Small intestine (tissue), 7 donors: ENCODE measurements at regions not wholly inside any gene's neighbourhood (a gene's known extent, or its start where the extent isn't known, plus 50 kb on each side); places are given as distances from the start of the nearest gene placed in this dataset.

Experiments
- DNase-seq, 2 donors: peaks; one replicate each; pipeline versions ENCODE4 v3.0.0 to v3.0.0-alpha.2; 2013
- FAIRE-seq: peaks from 2 replicates; lab custom pipeline; 2012; peaks lifted over from hg19 to GRCh38; lab: Jason Lieb, UNC
- H3K27ac ChIP-seq, 3 donors: one replicate each; pipeline ENCODE4 v1.5.1; 2013; ENCODE audit warnings: low read length in 2 of 3, mild to moderate bottlenecking in 2 of 3, control low read depth in 1 of 3, inconsistent platforms in 1 of 3, low read depth in 1 of 3, moderate library complexity in 1 of 3
- H3K27me3 ChIP-seq, 3 donors: one replicate each; pipeline ENCODE4 v1.6.1; 2013; ENCODE audit warnings: low read length in 3 of 3, inconsistent platforms in 1 of 3; ENCODE audit not compliant: control insufficient read depth in 3 of 3, insufficient read depth in 3 of 3
- H3K36me3 ChIP-seq, 3 donors: one replicate each; pipeline ENCODE4 v1.6.1; 2013; ENCODE audit warnings: low read length in 3 of 3, inconsistent platforms in 1 of 3, low read depth in 1 of 3, mild to moderate bottlenecking in 1 of 3, moderate library complexity in 1 of 3; ENCODE audit not compliant: control insufficient read depth in 3 of 3, insufficient read depth in 2 of 3
- H3K4me1 ChIP-seq, 3 donors: one replicate each; pipeline ENCODE4 v1.6.1; 2013; ENCODE audit warnings: low read length in 2 of 3, inconsistent platforms in 1 of 3, low read depth in 1 of 3, mild to moderate bottlenecking in 1 of 3, moderate library complexity in 1 of 3; ENCODE audit not compliant: control insufficient read depth in 3 of 3, insufficient read depth in 2 of 3
- H3K4me3 ChIP-seq, 3 donors: one replicate each; pipeline ENCODE4 v1.5.1; 2013; ENCODE audit warnings: low read length in 3 of 3, control low read depth in 1 of 3, inconsistent platforms in 1 of 3, low read depth in 1 of 3, mild to moderate bottlenecking in 1 of 3, moderate library complexity in 1 of 3
- H3K9me3 ChIP-seq, 2 donors: one replicate each; pipeline ENCODE4 v1.6.1; 2013; ENCODE audit warnings: low read depth in 1 of 2, low read length in 1 of 2; ENCODE audit not compliant: control insufficient read depth in 2 of 2, insufficient read depth in 1 of 2
- WGBS, 3 donors: extraction: QIAGEN DNeasy Blood & Tissue Kit; methylation state at CpG; one replicate each; pipeline ENCODE4 v1.1.7; 2013; 5-methylcytosine and 5-hydroxymethylcytosine counted together
- donor health status: healthy with polysubstance abuse.
- donor health status: control.
- donor health status: control.
- donor health status: Bipolar disorder and iron deficiency.
- donor health status: healthy.

DNA sequence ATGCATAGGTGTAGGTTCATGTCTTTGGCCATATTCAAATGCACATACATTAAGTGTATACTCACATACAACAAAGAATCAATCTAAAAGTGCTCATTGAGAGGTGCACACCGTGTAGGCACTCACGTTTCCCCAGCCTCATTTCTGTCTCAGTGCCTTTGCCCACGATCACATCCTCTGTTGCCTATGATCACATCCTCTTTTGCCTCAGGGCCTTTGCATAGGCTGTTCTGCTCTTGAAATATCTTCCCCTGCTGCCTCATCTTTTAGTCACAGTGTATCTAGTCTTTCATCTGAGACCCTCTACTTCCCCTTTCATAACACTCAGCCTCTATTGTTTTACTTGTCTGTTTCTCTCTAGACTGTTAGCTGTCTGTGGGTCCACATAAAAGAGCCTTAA lies 69.3 kb downstream of the FOXD2 start:
- no peaks in the 10 kb centered on the region for H3K9me3 ChIP-seq
- peaks cover 2 to 12% (median 3%) of the 10 kb centered on the region in 3 donors for H3K4me1 ChIP-seq
- DNase-seq (no peak), FAIRE-seq (no peak)
- H3K36me3 ChIP-seq, result no peaks in the 10 kb centered on the region
- H3K4me3 ChIP-seq, result no peak overlapping the region
- no peak overlapping the region for H3K27ac ChIP-seq
- peaks cover 0 to 21% (median 13%) of the 10 kb centered on the region in 3 donors for H3K27me3 ChIP-seq
- WGBS, 3 donors, result 73 to 75% (median 74%) methylated on average over 3 of the region's 3 CpGs

DNA sequence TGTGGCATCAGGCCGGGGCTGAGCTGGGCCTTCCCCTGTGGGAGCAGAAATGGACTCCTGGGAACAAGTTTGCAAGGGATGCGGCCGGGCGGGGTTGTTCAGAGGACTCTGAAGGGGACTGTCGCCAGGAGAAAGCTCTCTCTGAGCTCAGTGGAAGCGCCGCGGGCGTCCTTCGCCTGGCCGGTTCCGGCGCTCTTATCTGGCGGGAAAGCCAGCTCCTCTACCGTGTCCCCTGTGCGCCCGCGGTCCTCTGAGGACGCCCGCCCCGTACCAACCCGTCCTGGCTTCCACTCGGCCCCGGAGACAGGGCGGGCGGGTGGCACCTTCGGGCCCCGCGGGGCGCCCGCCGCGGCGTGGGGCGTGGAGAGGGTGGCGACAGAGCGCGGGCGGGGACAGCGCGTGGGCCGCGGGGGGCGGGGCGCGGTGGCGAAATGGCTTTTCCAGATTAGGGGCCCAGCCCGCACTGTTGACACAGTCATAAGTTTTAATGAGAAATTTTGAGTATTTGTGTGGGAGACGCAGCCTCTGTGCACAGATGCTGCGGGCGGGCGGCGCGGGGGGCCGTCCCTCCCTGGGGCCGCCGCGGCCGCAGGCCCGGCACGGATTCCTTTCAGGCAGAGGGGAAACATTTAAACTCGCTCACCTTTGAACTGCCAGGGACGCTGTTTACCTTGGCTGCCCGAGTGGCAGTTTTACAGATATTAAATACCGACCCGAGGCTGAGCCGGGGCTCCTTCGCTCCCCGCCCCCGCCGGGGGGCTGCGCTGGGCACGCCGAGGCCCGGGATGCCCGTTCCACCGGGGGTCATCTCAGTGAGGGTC lies 70.2 kb downstream of the FOXD2 start:
- peak; percentile 8 to 69 for DNase-seq
- peaks cover 0 to 24% (median 13%) of the 10 kb centered on the region in 3 donors for H3K27me3 ChIP-seq
- peaks cover 2 to 12% (median 3%) of the 10 kb centered on the region in 3 donors for H3K4me1 ChIP-seq
- H3K9me3 ChIP-seq, result no peaks in the 10 kb centered on the region
- peak overlapping the region in 2 of 3 donors; percentile 47 to 63 for H3K4me3 ChIP-seq
- no peak for FAIRE-seq
- H3K36me3 ChIP-seq, result no peaks in the 10 kb centered on the region
- peak overlapping the region in 1 of 3 donors; percentile 10 for H3K27ac ChIP-seq
- WGBS, 3 donors, result 1 to 2% (median 2%) methylated on average over 61 to 77 of the region's 77 CpGs

DNA sequence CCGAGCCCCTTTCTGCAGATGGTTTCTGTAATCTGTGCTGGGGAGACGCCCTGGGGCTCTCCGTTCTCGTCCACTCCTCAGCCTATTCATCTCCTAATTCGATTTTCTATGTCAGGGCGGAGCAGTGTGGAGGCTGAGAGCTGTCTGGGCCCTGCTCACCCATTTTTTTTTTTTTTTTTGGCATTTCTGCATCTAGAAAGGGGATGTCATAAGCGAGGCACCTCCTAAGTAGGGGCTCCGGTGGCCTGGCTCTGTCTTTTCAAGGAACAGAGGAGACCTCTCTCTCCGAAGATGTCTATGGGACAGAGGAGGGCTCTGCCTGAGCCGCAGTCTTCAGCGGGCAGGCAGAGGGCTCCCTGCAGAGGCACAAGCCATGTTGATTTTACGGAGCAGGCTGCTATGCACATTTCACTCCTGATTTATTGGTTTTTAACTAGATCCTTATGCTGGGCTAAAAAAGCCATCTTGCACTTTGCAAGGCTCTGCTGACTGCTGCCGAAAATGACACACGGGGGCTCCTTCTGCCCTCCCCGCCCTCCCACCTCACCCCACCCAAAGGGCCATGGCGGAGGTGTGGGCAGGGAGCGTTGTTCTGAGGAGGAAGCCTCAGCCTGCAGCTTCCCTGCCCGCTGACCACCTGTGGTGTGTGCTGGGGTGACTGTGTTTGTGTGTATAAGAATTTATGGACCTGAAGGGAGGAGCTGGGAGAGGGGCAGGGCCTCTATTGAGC lies 71.0 kb downstream of the FOXD2 start:
- WGBS, 3 donors, result 6 to 19% (median 14%) methylated on average over 18 of the region's 18 CpGs
- DNase-seq (peak; percentile 31 to 61), FAIRE-seq (no peak)

DNA sequence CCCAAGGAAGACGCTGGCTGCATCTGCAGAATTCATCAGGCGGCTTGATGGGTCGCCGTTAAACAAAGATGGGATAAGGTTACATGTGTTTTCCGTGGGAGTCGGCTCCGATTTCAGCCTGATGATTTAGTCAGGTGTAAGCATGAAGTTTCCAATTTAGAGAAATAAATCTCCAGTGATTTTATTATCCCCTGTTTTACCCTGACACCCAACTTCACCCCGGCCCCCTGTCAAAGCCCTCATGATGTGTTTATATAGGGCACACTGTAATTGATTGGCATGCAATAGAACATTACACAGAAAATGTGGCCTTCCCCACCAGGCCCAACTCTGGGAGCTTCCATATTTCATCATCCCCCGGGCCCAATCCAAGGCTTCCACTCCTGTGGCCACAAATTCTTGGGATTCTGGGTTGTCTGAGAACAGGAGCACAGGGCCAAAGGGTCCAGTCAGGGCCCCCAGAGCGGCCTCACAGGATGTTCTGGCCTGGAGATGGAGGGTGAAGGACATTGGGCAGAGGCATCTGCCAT lies 72.5 kb downstream of the FOXD2 start:
- H3K27me3 ChIP-seq, result peaks cover 0 to 27% (median 8%) of the 10 kb centered on the region in 3 donors

More for the DNA sequence above, 71.0 kb downstream of the FOXD2 start:
- peaks cover 0 to 24% (median 9%) of the 10 kb centered on the region in 3 donors for H3K27me3 ChIP-seq
- no peaks in the 10 kb centered on the region for H3K9me3 ChIP-seq
- H3K36me3 ChIP-seq, result no peaks in the 10 kb centered on the region
- H3K4me1 ChIP-seq, result peaks cover 2 to 12% (median 3%) of the 10 kb centered on the region in 3 donors
- H3K27ac ChIP-seq, result peak overlapping the region in 1 of 3 donors; percentile 10
- peak overlapping the region in 2 of 3 donors; percentile 47 to 63 for H3K4me3 ChIP-seq

DNA sequence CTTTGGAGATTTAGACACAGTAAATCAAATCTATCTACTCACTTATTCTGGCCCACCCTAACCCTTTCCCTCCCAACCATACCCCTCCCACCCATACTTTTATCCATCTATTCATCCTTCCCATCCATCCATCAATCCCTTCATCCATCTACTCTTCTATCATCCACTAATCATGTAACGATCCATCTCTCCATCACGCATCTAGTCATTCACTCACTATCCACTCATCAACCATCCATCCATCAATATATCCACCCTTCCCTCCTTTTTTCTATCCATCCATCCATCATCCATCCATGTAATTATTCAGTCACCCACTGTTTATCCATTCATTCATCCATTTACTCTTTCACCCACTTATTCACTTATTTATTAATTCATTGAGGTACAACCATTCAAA lies 74.0 kb downstream of the FOXD2 start:
- WGBS, 3 donors, result 93 to 95% (median 95%) methylated on average over 2 of the region's 2 CpGs

More for the DNA sequence above, 72.5 kb downstream of the FOXD2 start:
- peaks cover 0 to 7% of the 10 kb centered on the region in 2 donors for H3K9me3 ChIP-seq
- peaks cover 2 to 12% (median 3%) of the 10 kb centered on the region in 3 donors for H3K4me1 ChIP-seq
- H3K27ac ChIP-seq, result no peak overlapping the region
- no peak overlapping the region for H3K4me3 ChIP-seq
- FAIRE-seq (no peak), DNase-seq (no peak)
- WGBS, 3 donors, result 92 to 94% (median 92%) methylated on average over 10 of the region's 10 CpGs
- no peaks in the 10 kb centered on the region for H3K36me3 ChIP-seq

GRCh38 chr1:47513393-47513792 lies 75.5 kb downstream of the FOXD2 start:
- no peak overlapping the region for H3K27ac ChIP-seq
- H3K27me3 ChIP-seq, result peaks cover 0 to 13% (median 2%) of the 10 kb centered on the region in 3 donors
- peaks cover 2 to 11% (median 2%) of the 10 kb centered on the region in 3 donors for H3K4me1 ChIP-seq
- no peaks in the 10 kb centered on the region for H3K36me3 ChIP-seq
- peaks cover 0 to 11% of the 10 kb centered on the region in 2 donors for H3K9me3 ChIP-seq
- no peak overlapping the region for H3K4me3 ChIP-seq
- DNase-seq (no peak), FAIRE-seq (no peak)
- WGBS, 3 donors, result 88 to 89% (median 89%) methylated on average over 3 of the region's 3 CpGs

More for the DNA sequence above, 74.0 kb downstream of the FOXD2 start:
- Histone ChIP-seq H3K36me3 (no peaks in the 10 kb centered on the region), H3K27ac (no peak overlapping the region), H3K9me3 (peaks cover 0 to 7% of the 10 kb centered on the region in 2 donors), H3K27me3 (peaks cover 0 to 19% (median 5%) of the 10 kb centered on the region in 3 donors), H3K4me3 (no peak overlapping the region), H3K4me1 (peaks cover 2 to 12% (median 3%) of the 10 kb centered on the region in 3 donors)
- DNase-seq (no peak), FAIRE-seq (no peak)

DNA sequence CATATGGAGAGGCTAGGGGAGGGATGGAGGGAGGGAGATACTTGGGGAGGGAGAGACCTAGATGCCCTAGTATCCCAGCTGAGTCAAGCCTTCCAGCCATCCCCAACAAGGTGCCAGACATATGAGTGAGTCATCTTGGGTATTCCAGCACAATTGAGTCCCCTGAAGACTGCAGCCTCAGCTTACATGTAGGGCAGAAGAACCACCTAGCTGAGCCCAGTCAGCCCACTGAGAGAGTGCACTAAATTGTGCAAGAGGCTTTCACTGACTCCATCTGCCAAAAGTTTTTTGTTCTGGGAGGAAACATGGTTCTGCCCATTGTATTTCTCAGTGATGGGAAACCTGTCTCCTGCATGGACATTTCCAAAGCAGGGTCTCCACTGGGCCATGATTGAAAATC lies 76.4 kb downstream of the FOXD2 start:
- Histone ChIP-seq H3K27ac (no peak overlapping the region), H3K9me3 (peaks cover 0 to 11% of the 10 kb centered on the region in 2 donors), H3K36me3 (no peaks in the 10 kb centered on the region), H3K4me3 (no peak overlapping the region), H3K4me1 (peaks cover 0 to 3% (median 0%) of the 10 kb centered on the region in 3 donors), H3K27me3 (peaks cover 0 to 8% (median 0%) of the 10 kb centered on the region in 3 donors)
- no peak for DNase-seq
- no peak for FAIRE-seq

GRCh38 chr1:47515164-47515789 lies 77.4 kb downstream of the FOXD2 start:
- DNase-seq, result no peak
- Histone ChIP-seq H3K36me3 (no peaks in the 10 kb centered on the region), H3K9me3 (peaks cover 0 to 11% of the 10 kb centered on the region in 2 donors), H3K27ac (no peak overlapping the region), H3K4me3 (no peak overlapping the region), H3K27me3 (peaks cover 0 to 8% (median 0%) of the 10 kb centered on the region in 3 donors), H3K4me1 (no peaks in the 10 kb centered on the region)
- FAIRE-seq, result no peak
- 84 to 90% (median 86%) methylated on average over 8 of the region's 8 CpGs for WGBS, 3 donors
